HFF-Myc (cell line): ENCODE measurements at regions not wholly inside any gene's neighbourhood (a gene's known extent, or its start where the extent isn't known, plus 50 kb on each side); places are given as distances from the start of the nearest gene placed in this dataset.
"Not testable (repeated sequence)": the region's sequence is repeated elsewhere in the genome, so short reads cannot be mapped to it uniquely, and the experiment has no call there.

Experiments used
- DNase-seq: peaks from one replicate; pipeline ENCODE4 v3.0.0-alpha.2; 2011; ENCODE audit warnings: low read depth; ENCODE audit errors: extremely low read depth
- H3K4me3 ChIP-seq: replicated peaks from 2 replicates; pipeline ENCODE4 v1.5.1; 2011; ENCODE audit warnings: low read depth, mild to moderate bottlenecking, control low read depth, low read length
- TF ChIP-seq, protein P1 (sequence below): IDR thresholded peaks from 2 replicates; pipeline ENCODE4 v1.5.1; 2012; ENCODE audit warnings: mild to moderate bottlenecking, low read depth, low read length, control low read depth; ENCODE audit errors: missing control alignments

DNA sequence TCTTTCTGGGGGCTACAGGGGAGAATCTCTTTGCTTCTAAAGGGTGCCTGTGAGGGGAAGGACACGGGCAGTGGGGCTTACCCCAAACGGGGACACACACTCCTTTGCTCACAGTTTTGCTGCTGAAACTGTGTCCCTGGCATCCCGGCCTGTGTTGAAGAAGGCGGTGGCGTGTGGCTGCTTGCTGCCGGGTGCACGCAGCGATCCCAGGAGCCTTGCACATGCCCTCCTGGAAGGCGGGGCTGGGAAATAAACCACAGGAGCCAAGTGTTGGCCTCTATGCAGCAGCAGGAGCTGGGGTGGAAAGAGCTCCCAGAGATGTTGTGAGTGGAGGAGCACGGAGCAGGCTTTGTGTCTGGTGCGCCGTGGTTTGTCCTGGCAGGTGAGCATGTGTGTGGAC, 131.0 kb upstream of the CIBAR2 start:
- TF ChIP-seq, protein P1, sequence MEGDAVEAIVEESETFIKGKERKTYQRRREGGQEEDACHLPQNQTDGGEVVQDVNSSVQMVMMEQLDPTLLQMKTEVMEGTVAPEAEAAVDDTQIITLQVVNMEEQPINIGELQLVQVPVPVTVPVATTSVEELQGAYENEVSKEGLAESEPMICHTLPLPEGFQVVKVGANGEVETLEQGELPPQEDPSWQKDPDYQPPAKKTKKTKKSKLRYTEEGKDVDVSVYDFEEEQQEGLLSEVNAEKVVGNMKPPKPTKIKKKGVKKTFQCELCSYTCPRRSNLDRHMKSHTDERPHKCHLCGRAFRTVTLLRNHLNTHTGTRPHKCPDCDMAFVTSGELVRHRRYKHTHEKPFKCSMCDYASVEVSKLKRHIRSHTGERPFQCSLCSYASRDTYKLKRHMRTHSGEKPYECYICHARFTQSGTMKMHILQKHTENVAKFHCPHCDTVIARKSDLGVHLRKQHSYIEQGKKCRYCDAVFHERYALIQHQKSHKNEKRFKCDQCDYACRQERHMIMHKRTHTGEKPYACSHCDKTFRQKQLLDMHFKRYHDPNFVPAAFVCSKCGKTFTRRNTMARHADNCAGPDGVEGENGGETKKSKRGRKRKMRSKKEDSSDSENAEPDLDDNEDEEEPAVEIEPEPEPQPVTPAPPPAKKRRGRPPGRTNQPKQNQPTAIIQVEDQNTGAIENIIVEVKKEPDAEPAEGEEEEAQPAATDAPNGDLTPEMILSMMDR, result no peak
- no peak overlapping the region for H3K4me3 ChIP-seq
- DNase-seq, result no peak

DNA sequence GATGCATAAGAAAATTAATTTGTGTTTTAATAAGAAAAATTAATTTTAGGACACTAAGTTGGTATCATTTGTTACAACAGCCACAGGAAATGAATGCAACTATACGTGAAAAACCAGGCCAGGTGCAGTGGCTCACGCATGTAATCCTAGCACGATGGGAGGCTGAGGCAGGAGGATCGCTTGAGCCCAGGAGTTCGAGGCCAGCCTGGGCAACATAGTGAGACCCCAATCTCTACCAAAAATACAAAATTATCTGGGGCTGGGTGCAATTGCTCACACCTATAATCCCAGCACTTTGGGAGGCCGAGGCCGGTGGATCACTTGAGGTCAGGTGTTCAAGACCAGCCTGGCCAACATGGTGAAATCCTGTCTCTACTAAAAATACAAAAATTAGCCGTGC, 132.2 kb upstream of the CIBAR2 start:
- not testable (repeated sequence) for DNase-seq

DNA sequence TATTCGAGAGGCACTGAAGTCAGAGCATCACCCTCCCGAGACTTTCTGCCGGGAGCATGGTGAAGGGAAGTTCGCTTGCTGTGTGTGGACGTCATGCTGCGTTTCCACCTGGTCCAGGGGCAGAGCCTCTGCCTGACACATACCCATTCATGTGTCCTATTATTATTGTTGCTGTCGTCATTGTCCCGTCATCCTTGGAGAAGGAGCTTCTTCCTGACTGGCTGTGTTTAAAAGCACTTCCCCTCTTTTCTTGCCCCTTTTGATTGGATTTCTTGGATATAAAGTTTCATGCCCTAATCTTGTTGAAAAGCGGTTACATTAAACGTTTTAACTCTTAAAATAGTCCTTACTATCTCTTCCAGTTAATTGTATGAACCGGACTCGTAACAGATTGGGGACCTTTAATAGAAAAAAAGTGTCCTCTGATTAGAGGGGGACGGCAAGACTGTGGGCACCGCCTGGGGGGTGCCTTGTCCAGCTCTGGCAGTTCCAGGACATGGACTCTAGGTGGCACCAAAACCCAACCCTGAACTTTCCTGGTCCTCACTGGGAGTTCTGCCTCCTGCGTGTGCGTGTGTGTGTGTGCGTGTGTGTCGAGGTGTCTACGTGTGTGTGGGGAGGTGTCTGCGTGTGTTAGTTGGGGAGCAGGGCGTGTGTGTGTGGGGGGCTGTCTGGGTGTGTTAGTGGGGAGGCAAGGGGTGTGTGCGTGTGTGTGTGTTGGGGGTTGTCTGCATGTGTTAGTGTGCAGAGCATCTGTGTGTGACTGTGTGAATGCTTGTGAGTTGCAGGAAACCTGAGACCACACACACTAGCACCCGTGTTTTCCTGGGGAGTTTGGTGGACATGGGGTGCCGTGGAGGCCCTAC, 133.3 kb upstream of the CIBAR2 start:
- peak; percentile 55 for DNase-seq

More for the DNA sequence above, 132.2 kb upstream of the CIBAR2 start:
- H3K4me3 ChIP-seq, result not testable (repeated sequence)

DNA sequence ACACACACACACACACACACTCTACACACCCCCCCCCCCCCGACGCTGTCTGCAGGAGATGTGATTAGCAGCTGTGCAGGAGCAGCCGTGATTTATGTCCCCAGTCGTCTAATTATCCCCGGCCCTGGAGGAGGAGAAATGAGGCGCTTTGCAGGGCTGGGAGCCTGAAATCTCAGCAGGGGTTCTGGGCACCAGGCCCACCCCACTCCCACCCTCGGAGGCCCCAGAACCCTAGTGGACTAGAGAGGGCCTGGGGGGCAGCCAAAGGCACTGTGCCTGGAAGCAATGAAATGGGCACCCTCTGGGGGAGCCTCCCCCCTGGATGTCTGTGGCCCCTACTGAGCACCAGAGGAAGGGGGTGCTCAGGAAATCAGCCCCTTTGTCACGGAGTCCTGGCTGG, 134.2 kb upstream of the CIBAR2 start:
- DNase-seq, result no peak
- TF ChIP-seq, protein P1, result no peak

More for the DNA sequence above, 133.3 kb upstream of the CIBAR2 start:
- H3K4me3 ChIP-seq, result no peak overlapping the region
- TF ChIP-seq, protein P1, result peak; percentile 92

DNA sequence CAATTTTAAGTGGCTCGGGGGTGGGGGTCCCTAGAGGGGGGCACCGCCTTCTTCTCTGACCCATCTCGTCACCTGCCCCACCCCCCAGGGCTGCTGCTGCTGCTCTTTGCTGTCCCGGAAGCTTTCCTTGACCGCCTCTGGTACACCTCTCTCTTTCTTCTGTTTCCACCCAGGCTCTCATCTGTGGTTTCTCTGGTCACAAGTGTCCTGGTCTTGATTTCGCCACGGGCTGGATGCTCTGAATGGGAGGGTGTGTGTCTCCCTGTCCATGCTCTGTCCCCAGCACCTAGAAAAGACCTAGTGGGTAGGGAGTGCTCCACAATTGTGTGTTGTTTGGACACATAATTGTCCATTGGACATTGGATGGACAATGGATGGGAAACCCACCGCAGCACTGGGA, 134.7 kb upstream of the CIBAR2 start:
- TF ChIP-seq, protein P1, result no peak
- no peak overlapping the region for H3K4me3 ChIP-seq
- no peak for DNase-seq

More for the DNA sequence above, 134.2 kb upstream of the CIBAR2 start:
- H3K4me3 ChIP-seq, result no peak overlapping the region

DNA sequence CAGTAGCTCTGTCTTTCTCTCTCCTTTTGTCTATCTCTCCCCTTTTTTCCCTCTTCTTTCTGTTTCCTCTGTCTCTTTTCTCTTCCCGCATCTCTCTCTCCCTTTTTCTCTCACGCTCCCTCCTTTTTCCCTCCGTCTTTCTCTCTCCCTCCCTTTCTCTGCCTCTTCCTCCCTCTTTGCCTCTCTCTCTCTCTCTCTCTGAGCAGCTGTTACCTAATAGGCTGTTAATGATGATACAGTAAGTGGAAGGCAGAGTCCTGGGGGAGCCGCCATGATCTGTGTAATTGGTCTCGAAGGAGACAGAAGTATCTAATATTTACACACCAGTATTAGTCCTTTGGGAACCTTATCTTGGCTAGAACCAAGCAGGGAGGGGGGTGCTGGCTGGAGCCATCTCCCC, 136.1 kb upstream of the CIBAR2 start:
- no peak for DNase-seq
- TF ChIP-seq, protein P1, result no peak
- no peak overlapping the region for H3K4me3 ChIP-seq

DNA sequence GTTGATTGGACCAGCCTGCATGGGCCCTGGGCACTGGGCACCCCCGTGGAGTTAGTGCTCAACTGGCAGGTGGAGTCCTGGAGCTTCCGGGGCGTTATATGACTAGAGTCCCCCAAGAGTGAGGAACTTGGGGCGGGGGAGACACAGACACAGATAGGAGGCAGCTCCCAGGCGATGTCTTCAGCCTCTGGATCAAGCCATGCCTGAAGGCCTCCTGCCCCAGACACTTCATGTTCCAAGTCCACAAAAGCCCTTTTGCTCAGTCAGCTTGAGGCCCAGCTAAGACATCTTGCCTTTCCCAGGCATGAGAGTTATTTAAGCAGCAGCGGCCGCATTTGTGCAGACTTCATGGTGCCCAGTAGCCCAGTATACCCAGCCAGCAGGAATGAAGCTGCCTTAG, 136.6 kb upstream of the CIBAR2 start:
- TF ChIP-seq, protein P1, result no peak
- H3K4me3 ChIP-seq, result no peak overlapping the region
- DNase-seq, result no peak
